ENCODE measurements at regions not wholly inside any gene's neighbourhood (a gene's known extent, or its start where the extent isn't known, plus 50 kb on each side); places are given as distances from the start of the nearest gene placed in this dataset.
"Not testable (repeated sequence)": the region's sequence is repeated elsewhere in the genome, so short reads cannot be mapped to it uniquely, and the experiment has no call there.

DNA sequence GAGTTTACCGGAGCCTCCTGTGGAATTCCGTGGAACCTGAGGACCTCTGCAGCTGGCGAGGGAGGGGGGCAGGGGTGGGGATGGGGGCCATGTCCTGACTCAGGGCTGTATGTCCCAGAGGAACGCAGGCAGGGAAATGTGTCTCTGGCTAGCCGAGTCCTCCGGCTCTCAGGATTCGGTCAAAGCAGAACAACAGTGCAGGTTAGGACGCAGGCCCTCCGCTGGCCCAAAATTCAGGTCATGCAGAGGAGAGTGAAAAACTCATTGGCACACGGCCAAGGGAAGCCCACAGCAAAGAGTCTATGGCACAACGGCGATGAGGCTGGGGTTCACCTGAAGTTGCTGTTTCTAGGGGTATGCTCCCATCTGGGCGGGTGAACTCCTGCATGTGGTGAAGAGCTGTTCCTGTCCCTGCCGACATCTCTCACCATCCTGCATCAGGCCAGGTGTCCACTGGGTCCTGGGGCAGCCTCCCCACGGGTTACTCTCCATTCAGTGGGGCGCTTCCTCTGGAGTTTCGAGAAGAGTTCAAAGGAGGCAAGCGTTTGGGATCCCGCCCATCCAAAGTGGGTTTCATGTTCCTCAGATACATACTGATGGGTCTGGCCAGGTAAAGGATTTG, 1055.3 kb downstream of the BRD1 start:
- DNase-seq (ENCODE audit: low read depth, low spot score) = no peak

DNA sequence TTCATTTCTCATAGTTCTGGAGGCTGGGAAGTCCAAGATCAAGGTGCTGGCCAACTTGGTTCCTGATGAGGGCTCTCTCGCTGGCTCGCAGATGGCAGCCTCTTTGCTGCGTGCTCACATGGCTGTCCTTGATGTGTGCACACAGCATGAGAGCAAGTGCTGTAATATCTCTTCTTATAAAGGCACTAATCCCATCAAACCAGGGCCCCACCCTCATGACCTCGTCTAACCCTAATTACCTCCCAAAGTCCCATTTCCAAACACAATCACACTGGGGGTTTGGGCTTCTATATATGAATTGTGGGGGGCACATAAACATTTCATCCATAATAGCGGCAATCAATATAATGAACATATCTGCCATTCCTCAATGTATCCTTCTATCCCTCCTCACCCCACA, 1062.1 kb downstream of the BRD1 start:
- no peak for DNase-seq (ENCODE audit: low read depth, low spot score)
- H3K4me3 ChIP-seq (ENCODE audit: low read length) = no peak overlapping the region

More for the DNA sequence above, 1055.3 kb downstream of the BRD1 start:
- H3K4me3 ChIP-seq (ENCODE audit: low read length) = no peak overlapping the region

- H3K4me3 ChIP-seq (ENCODE audit: low read length) = no peak overlapping the region
- no peak for DNase-seq (ENCODE audit: low read depth, low spot score)
These were observed 1066.1 kb downstream of the BRD1 start for GRCh38 chr22:48761546-48761945.

- no peak overlapping the region for H3K4me3 ChIP-seq (ENCODE audit: low read length)
- DNase-seq (ENCODE audit: low read depth, low spot score) = no peak
These were observed 1066.9 kb downstream of the BRD1 start for GRCh38 chr22:48760481-48761390.

GRCh38 chr22:48758881-48759875, 1068.5 kb downstream of the BRD1 start:
- no peak for DNase-seq (ENCODE audit: low read depth, low spot score)
- no peak overlapping the region for H3K4me3 ChIP-seq (ENCODE audit: low read length)

- no peak for DNase-seq (ENCODE audit: low read depth, low spot score)
- no peak overlapping the region for H3K4me3 ChIP-seq (ENCODE audit: low read length)
These were observed 1069.6 kb downstream of the BRD1 start for GRCh38 chr22:48757985-48758561.

DNA sequence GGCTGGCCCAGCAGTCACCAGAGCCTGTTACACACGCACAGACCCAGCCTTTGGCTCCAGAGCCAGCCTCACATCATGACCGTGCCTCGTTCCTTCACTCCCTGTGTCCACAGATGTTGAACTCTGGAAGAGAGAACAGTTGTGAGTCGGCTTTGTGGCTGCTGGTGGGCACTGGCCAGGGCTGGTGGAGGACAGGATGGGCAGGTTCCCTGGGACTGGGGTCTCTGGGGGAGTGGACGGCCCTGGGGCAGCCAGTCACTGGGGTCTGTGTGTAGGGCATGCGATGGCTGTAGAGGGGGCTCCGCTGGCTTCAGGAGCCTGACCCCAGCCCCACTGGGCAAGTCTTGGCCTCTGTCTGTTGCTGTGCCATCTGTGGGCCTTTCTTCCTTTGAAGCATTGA, 1070.1 kb downstream of the BRD1 start:
- DNase-seq (ENCODE audit: low read depth, low spot score) = no peak
- H3K4me3 ChIP-seq (ENCODE audit: low read length) = no peak overlapping the region

- not testable (repeated sequence) for DNase-seq (ENCODE audit: low read depth, low spot score); H3K4me3 ChIP-seq (ENCODE audit: low read length)
These were observed 1070.5 kb downstream of the BRD1 start for GRCh38 chr22:48757135-48757534.

GRCh38 chr22:48756146-48757111, 1071.2 kb downstream of the BRD1 start:
- no peak overlapping the region for H3K4me3 ChIP-seq (ENCODE audit: low read length)
- no peak for DNase-seq (ENCODE audit: low read depth, low spot score)

- DNase-seq (ENCODE audit: low read depth, low spot score) = no peak
- H3K4me3 ChIP-seq (ENCODE audit: low read length) = no peak overlapping the region
These were observed 1072.4 kb downstream of the BRD1 start for GRCh38 chr22:48755059-48755949.

- no peak overlapping the region for H3K4me3 ChIP-seq (ENCODE audit: low read length)
- no peak for DNase-seq (ENCODE audit: low read depth, low spot score)
These were observed 1073.0 kb downstream of the BRD1 start for GRCh38 chr22:48754611-48755058.

DNA sequence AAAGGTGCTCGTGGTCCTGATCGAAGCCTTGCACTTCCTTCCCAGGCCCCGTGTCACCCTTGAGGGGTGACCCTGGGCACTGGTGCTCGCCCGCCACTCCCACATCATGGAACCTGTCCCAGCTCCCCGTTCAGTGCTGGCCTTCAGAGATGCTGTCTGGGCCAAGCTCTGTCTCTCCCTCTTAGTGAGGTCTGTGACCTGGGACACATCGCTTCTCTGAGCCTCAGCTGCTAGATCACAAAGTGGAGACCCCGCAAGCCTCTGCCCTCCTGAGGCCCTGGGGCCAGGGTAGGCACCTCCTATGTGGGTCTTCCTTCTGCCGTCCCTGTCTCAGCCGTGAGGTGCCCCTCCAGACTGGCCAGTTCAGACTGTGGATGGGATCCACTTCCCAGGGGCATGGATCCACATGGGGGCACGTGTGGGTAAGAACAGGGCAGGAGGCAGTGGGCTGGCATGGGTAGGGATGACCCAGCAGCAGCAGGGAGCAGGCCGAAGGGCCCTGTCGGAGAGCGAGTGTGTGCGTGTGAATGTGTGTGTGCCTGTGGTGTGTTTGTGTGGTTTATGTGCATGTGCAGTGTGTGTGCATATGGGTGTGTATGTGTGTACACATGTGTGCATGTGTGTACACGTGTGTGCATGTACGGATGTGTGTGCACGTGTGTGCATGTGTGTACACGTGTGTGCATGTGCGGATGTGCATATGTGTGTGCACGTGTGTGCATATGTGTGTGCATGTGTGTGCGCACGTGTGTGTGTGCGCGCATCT, 1073.7 kb downstream of the BRD1 start:
- H3K4me3 ChIP-seq (ENCODE audit: low read length) = no peak overlapping the region
- no peak for DNase-seq (ENCODE audit: low read depth, low spot score)

GRCh38 chr22:48753381-48753730, 1074.3 kb downstream of the BRD1 start:
- no peak for DNase-seq (ENCODE audit: low read depth, low spot score)
- no peak overlapping the region for H3K4me3 ChIP-seq (ENCODE audit: low read length)

GRCh38 chr22:48752451-48753380, 1075.0 kb downstream of the BRD1 start:
- no peak for DNase-seq (ENCODE audit: low read depth, low spot score)
- H3K4me3 ChIP-seq (ENCODE audit: low read length) = no peak overlapping the region

All from Jurkat, Clone E6-1 (cell line).